Transverse colon (tissue), 4 donors: ENCODE measurements at regions not wholly inside any gene's neighbourhood (a gene's known extent, or its start where the extent isn't known, plus 50 kb on each side); places are given as distances from the start of the nearest gene placed in this dataset.

Source experiments
- EP300 ChIP-seq: sonication (generic); formaldehyde crosslinking; IDR thresholded peaks from one replicate; pipeline ENCODE4 v1.6.1; 2017; ENCODE audit warnings: antibody characterized with exemption, low read depth
- POLR2A ChIP-seq: fragments of 450-650 bp; IDR thresholded peaks from one replicate; pipeline ENCODE4 v1.6.1; 2016; ENCODE audit warnings: antibody characterized with exemption, mild to moderate bottlenecking, moderate library complexity
- POLR2AphosphoS5 ChIP-seq, 3 donors: sonication (generic); formaldehyde crosslinking; IDR thresholded peaks; one replicate each; pipeline ENCODE4 v1.6.1; 2016; ENCODE audit warnings: antibody characterized with exemption in 3 of 3
- TF ChIP-seq, protein P1 (sequence below), 5 experiments: fragments of 200-600 bp in 3 of 5; fragments of 450-650 bp in 2 of 5; sonication (generic) in 3 of 5; IDR thresholded peaks; 1 replicate in 2 of 5; 2 replicates in 3 of 5; pipeline ENCODE4 v1.5.1; 2016 to 2017; ENCODE audit warnings: antibody characterized with exemption in 5 of 5, inconsistent platforms in 3 of 5, mild to moderate bottlenecking in 2 of 5, moderate library complexity in 1 of 5

DNA sequence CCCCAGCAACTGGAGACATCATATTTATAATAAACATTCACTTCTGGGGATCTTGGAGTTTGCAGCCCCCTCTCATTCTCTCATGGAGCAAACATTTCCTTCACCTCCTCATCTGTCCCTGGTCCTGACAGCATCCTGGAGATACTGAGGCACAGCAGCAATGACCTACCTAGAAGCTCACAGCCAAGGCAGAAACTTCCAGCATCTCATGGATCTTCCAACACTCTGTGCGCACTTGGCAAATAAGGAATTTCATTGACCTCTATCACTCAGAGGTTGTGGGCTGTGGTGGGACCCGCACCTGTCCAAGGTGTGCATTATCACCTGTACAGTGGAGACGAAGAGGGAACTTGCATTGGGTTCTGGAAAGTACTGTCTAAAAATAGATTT lies 109.8 kb downstream of the GGTLC2 start:
- TF ChIP-seq, protein P1, sequence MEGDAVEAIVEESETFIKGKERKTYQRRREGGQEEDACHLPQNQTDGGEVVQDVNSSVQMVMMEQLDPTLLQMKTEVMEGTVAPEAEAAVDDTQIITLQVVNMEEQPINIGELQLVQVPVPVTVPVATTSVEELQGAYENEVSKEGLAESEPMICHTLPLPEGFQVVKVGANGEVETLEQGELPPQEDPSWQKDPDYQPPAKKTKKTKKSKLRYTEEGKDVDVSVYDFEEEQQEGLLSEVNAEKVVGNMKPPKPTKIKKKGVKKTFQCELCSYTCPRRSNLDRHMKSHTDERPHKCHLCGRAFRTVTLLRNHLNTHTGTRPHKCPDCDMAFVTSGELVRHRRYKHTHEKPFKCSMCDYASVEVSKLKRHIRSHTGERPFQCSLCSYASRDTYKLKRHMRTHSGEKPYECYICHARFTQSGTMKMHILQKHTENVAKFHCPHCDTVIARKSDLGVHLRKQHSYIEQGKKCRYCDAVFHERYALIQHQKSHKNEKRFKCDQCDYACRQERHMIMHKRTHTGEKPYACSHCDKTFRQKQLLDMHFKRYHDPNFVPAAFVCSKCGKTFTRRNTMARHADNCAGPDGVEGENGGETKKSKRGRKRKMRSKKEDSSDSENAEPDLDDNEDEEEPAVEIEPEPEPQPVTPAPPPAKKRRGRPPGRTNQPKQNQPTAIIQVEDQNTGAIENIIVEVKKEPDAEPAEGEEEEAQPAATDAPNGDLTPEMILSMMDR (IDR thresholded peaks at IDR 0.05), result no peak
- no peak for TF ChIP-seq POLR2A
- no peak for TF ChIP-seq POLR2AphosphoS5 (IDR thresholded peaks at IDR 0.05)
- TF ChIP-seq EP300, result no peak
